GM21723 (cell line): ENCODE measurements at regions not wholly inside any gene's neighbourhood (a gene's known extent, or its start where the extent isn't known, plus 50 kb on each side); places are given as distances from the start of the nearest gene placed in this dataset.

Experiments used
- ATAC-seq: cut with Tn5 transposase; IDR thresholded peaks from one replicate; pipeline ENCODE4 v1.9.1; 2021; ENCODE audit warnings: mild to moderate bottlenecking, moderate library complexity; ENCODE audit not compliant: unreplicated experiment

DNA sequence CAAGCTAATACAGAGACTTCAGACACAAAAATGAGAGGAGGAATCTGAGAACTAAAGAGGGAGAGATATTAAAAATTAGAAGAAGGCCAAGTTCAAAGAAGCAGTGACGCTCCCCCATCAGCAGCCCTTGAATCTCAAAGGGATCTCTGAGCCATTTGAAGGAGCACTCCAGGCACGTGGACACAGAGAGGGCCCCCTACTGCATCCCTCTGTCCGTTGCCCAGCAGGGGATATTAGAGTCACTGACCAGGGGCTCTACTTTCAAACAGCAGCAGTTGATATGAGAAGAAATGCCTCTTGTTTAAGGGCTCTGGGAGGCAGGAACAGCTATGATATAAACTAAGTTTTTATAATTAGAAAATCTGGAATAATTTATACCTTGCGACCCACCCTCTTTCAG is 479.0 kb upstream of the SALL1 start:
- ATAC-seq = no peak

GRCh38 chr16:51629576-51629975 is 478.5 kb upstream of the SALL1 start:
- no peak for ATAC-seq

DNA sequence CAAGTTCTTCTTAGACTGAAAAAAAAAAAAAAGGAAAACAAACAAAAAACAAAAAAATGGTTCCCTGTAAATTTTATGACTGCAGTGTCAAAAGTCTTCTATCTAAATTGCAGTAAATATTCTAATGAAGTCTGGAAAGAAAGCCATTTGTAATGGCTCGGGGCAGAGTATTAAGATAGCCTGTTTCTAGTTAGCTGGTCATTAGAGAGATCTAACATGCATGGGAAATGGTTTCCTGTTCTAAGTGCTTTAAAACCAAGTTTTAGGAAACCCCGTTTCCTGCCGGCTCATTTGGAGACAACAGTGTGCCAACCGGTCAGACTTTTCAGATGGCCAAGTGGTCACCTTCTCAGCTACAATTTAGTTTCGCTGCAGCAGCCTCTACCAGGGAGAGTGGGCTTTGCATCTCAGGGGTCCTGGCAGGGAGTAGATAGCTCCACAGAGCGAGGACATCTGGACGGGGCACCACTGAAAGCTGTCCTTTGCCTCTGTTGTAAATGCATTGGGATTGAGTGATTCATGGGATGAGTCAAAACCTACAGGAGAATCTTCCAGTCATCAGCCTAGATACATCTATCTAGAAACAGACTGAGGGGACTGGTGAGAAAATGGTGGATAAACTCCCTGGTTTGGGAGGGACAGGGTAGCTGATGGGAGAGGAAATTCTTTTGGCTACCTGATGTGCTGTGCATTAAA is 473.2 kb upstream of the SALL1 start:
- ATAC-seq = no peak

GRCh38 chr16:51621610-51622009 is 470.5 kb upstream of the SALL1 start:
- ATAC-seq = no peak

DNA sequence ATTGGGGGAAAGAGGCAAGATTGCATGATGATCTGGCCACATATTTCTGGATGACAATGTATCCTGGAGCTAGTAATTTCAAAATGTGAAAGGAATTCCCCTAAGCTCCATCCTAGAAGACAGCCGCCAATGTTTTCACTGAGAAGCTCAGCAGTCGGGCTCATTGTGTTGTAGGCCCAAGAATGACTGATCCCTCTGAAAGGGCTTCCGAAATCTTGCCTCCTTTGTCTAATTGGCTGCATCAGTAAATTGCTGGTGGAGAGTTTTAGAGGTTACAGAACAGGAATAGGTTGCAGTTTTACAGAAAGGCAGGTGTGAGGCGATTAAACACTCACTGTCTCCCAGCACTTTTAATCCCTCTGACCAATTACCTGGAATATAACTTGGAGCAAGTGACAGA is 464.1 kb upstream of the SALL1 start:
- ATAC-seq = no peak

- ATAC-seq = no peak
These were observed 456.2 kb upstream of the SALL1 start for GRCh38 chr16:51607201-51607651.

DNA sequence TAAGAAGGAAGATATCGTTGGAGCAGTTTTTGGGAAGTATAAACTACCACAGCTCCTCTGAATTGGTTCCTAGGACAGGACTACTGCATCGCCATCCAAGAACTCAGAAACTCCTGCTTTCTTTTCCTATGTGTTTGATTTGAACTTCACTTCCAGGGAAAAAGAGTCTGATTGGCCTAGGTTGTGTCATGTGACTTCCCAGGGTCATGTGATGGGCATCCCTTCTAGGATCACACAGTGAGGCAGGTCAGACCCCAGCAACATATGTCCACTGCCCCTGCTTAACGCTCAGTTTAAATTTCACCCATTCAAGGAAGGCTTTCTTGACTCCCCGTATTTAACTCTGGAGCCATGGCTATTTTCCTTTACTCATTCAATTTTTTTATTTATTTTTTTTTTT is 445.2 kb upstream of the SALL1 start:
- ATAC-seq = no peak

DNA sequence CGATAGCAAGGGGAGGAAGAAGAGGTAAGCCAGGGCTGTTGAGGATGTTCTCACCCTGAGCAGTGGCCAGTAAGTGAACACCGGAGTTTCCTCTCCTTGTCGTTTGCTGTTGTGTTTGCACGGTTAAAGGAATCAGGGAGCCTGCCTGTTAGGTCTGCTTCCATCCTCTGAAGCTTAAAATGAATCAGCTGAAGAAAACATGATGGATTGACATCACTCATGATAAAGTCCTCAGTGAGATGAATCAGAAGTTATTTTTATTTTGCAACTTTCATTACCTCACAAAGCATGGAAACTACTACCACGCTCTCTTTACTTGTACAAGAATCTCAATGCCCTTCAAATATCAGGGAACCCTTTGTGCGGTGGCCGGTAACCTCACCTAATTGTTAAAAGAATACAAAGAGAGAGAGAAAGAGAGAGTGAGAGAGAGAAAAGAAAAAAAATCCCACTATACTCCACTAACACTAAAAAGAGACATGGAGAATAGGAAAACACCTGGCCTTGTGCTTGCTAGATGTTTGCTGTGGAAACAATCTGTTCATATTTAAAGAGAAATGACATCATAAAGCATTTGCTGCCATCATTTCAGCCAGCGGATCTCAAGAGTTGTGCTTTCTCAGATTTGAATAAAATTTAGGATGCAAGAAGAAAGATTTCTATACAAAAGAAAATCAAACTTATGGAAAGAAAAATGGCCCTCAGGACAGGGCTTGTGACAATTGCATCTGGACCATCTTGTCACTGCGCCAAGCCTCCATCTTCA is 441.6 kb upstream of the SALL1 start:
- no peak for ATAC-seq

- no peak for ATAC-seq
These were observed 441.0 kb upstream of the SALL1 start for GRCh38 chr16:51592001-51592501.

DNA sequence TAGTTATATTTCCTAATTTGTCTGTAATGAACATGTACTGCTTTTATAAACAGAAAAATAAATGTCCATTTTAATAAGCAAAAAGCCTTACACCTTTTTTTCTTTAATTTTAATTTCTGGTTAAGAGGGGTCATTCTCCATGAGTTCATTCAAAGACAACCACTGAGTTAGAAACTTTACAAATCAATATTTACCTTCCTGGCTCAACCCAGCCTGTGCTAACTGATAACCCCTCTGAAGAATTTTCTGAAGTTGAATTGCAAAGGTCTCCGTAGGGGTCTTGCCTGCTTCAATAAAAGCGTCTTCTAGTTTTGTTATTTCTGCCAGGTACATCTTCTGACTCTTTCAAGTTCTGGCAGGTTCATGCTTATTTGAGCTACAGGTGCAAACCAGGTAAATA is 440.4 kb upstream of the SALL1 start:
- no peak for ATAC-seq

DNA sequence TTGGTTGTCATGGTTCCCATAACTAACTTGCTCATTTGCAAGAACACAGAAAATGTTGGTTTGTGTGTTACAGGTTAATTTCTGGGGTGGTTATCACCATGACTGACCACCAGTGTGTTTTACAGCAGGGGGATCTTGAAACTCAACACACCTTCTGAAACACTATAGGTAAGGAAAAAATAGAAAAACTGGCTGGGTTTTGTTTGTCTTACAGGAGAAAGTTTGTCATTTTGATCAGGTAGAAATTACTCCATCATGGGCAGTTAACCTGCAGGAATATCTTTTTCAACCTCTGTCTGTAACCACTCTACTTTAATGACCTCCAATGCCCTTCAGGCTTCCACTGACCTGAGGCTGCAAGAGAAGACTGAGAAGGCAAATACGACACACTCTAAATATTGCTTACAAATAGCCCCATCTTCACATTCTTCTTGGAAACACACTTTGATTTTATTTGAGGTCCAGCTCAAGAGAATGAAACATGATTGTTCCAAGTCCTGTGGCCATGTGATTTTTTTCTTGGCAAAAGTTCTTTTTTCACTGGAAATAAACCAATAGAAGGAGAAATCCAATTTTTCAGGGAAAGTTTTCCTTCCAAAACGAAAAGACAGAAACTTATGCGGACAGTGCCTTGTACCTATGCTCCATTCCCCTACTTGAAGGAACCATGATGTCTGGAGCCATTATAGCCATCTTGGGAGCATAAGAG is 428.7 kb upstream of the SALL1 start:
- ATAC-seq = no peak

- ATAC-seq = no peak
These were observed 426.7 kb upstream of the SALL1 start for GRCh38 chr16:51577621-51578303.

DNA sequence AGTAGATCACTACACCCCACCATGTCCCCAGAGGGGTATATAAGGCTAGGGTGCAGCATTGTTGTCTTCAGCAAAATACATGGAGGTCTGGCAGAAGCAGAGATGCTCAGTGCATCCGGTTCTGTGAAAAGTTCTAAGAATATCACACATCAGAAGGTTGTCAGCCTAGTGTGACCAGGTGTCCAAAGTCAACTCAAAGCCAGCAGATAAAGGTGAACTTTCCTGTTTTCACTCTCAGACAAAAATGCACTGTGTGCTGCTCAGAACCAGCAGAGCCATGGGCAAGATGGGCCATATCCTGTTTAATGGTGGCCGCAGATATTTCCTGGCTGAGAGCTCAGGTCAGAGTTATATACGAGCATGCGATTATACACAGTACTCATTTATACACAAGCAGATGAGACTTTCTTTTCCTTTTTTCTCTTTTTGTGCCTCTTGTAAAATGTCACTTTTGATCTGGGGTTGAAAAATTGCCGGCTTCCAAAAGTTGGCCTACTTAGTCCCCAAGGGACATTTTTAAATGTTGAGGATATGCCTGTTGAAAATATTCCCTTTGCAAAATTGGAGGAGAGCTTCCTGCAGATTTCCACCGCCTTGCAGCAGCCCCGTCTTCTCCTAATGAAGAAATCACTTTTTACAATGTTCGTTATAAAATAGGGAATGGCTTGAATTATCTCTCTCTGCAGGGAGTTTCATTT is 425.6 kb upstream of the SALL1 start:
- ATAC-seq = no peak

DNA sequence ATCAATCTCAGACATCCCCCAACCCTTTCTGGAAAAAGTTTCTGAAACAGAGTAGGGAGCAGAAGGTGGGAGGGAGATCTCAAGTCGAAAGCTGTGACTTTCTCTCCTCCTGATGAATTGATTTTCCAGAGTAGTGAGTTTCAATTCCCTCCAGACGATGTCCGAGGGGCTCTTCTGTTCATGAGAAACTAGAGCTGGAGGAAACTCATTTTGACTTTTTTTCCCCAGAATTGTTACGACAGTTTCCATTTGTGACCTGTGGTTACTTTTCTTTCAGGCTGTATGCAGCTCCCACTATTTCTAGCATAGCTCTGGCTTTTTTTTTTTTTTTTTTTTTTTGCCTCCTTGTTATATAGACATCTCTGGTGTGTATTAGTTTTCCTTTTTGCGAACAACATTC is 422.1 kb upstream of the SALL1 start:
- no peak for ATAC-seq

GRCh38 chr16:51569203-51569931 is 418.3 kb upstream of the SALL1 start:
- ATAC-seq = no peak

- ATAC-seq = no peak
These were observed 416.8 kb upstream of the SALL1 start for GRCh38 chr16:51567911-51568310.

DNA sequence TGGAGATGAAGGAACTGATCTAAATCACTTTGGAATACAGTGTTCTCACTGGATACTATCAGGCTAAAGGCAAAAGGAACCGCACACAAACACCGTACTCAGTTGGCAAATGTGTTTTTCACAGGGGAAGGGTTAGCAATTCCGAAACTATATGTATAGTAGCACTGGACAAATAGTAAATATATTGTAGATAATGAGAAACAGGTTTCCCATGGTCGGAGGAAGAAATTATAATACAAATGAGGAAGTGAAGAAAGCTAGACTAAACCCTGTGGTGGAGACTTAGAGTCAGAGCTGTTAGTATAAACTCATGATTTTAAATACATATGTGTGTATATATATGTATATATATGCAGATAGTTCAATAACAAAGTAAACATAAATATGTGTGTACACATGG is 414.1 kb upstream of the SALL1 start:
- ATAC-seq = no peak

DNA sequence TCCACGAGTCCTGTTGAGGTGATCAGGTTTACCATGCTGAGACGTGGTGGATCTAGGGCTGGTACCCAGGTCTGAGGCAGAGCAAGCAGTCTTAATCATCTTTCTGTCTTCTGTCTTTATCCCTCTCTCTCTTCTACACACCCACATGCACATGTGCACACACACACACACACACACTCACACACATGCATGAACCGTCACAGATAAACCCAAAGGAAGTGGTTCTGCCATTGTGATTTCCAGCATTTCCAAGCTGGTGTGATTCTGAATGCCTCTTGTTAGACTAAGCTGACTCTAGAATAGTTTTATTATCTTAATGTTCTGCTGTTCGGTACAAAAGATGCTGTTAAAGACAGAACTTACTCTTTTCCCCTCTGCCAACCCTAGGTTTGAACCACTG is 411.8 kb upstream of the SALL1 start:
- no peak for ATAC-seq

- no peak for ATAC-seq
These were observed 408.8 kb upstream of the SALL1 start for GRCh38 chr16:51559901-51560300.

DNA sequence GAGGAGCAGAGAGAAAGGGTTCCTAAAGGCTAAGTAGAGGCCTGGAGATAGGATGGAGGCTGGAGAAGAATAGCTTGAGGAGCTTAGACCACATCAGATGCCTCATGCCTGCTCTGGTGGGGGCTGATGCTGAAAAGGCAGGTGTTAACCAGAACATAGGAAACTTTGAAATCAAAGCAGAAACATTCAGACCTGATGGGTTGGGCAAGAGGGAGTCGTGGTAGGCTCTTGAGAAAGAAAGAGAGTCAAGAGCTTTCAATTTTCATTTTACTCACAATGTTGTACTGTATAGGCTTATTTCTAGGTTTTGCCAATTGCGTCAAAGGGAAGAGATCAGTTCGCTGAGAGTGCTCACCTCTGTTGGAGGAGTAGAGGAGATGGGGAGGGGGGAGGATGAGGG is 406.6 kb upstream of the SALL1 start:
- no peak for ATAC-seq
